GM18511 (cell line): ENCODE measurements at regions not wholly inside any gene's neighbourhood (a gene's known extent, or its start where the extent isn't known, plus 50 kb on each side); places are given as distances from the start of the nearest gene placed in this dataset.
"Not testable (repeated sequence)": the region's sequence is repeated elsewhere in the genome, so short reads cannot be mapped to it uniquely, and the experiment has no call there.

Experiments
- ATAC-seq: cut with Tn5 transposase; IDR thresholded peaks from one replicate; pipeline ENCODE4 v1.9.1; 2021; ENCODE audit warnings: mild to moderate bottlenecking, moderate library complexity; ENCODE audit not compliant: unreplicated experiment

GRCh38 chr21:35510957-35511695 lies 462.0 kb upstream of the RUNX1 start:
- ATAC-seq = no peak

- ATAC-seq = no peak
Measured at GRCh38 chr21:35510294-35510693, 461.2 kb upstream of the RUNX1 start.

- no peak for ATAC-seq
Measured at GRCh38 chr21:35509001-35509704, 460.1 kb upstream of the RUNX1 start.

- no peak for ATAC-seq
Measured at GRCh38 chr21:35508139-35508888, 459.2 kb upstream of the RUNX1 start.

- ATAC-seq = no peak
Measured at GRCh38 chr21:35507181-35507759, 458.2 kb upstream of the RUNX1 start.

- ATAC-seq = no peak
Measured at GRCh38 chr21:35506771-35507170, 457.7 kb upstream of the RUNX1 start.

- no peak for ATAC-seq
Measured at GRCh38 chr21:35506352-35506751, 457.2 kb upstream of the RUNX1 start.

GRCh38 chr21:35504951-35505466 lies 455.9 kb upstream of the RUNX1 start:
- ATAC-seq = no peak

GRCh38 chr21:35504277-35504676 lies 455.2 kb upstream of the RUNX1 start:
- ATAC-seq = no peak

GRCh38 chr21:35503671-35504070 lies 454.6 kb upstream of the RUNX1 start:
- ATAC-seq = no peak

GRCh38 chr21:35502821-35503220 lies 453.7 kb upstream of the RUNX1 start:
- no peak for ATAC-seq

- not testable (repeated sequence) for ATAC-seq
Measured at GRCh38 chr21:35497522-35497921, 448.4 kb upstream of the RUNX1 start.

- no peak for ATAC-seq
Measured at GRCh38 chr21:35491920-35492678, 443.0 kb upstream of the RUNX1 start.

- ATAC-seq = no peak
Measured at GRCh38 chr21:35491114-35491513, 442.0 kb upstream of the RUNX1 start.

- no peak for ATAC-seq
Measured at GRCh38 chr21:35489389-35489980, 440.4 kb upstream of the RUNX1 start.

- no peak for ATAC-seq
Measured at GRCh38 chr21:35488946-35489345, 439.8 kb upstream of the RUNX1 start.

- no peak for ATAC-seq
Measured at GRCh38 chr21:35485364-35485763, 436.3 kb upstream of the RUNX1 start.

- ATAC-seq = no peak
Measured at GRCh38 chr21:35484851-35485250, 435.7 kb upstream of the RUNX1 start.

GRCh38 chr21:35484032-35484431 lies 434.9 kb upstream of the RUNX1 start:
- no peak for ATAC-seq
